A172 (cell line): ENCODE measurements at regions not wholly inside any gene's neighbourhood (a gene's known extent, or its start where the extent isn't known, plus 50 kb on each side); places are given as distances from the start of the nearest gene placed in this dataset.

Source experiments
- DNase-seq: peaks from one replicate; pipeline ENCODE4 v3.0.0-alpha.2; 2015; ENCODE audit warnings: low spot score

GRCh38 chr16:62913333-62913732 lies 877.1 kb upstream of the CDH8 start:
- DNase-seq = no peak

GRCh38 chr16:62909597-62909996 lies 873.4 kb upstream of the CDH8 start:
- DNase-seq = no peak

- DNase-seq = no peak
Observed at GRCh38 chr16:62907562-62907961, 871.3 kb upstream of the CDH8 start.

- no peak for DNase-seq
Observed at GRCh38 chr16:62903961-62904502, 867.8 kb upstream of the CDH8 start.

GRCh38 chr16:62899737-62900136 lies 863.5 kb upstream of the CDH8 start:
- no peak for DNase-seq

GRCh38 chr16:62889097-62889496 lies 852.9 kb upstream of the CDH8 start:
- DNase-seq = no peak

- no peak for DNase-seq
Observed at GRCh38 chr16:62883509-62883908, 847.3 kb upstream of the CDH8 start.

- DNase-seq = no peak
Observed at GRCh38 chr16:62882552-62883221, 846.4 kb upstream of the CDH8 start.

- DNase-seq = no peak
Observed at GRCh38 chr16:62876133-62876532, 839.9 kb upstream of the CDH8 start.

GRCh38 chr16:62872339-62872738 lies 836.1 kb upstream of the CDH8 start:
- no peak for DNase-seq

GRCh38 chr16:62870554-62870953 lies 834.3 kb upstream of the CDH8 start:
- no peak for DNase-seq

GRCh38 chr16:62869837-62870236 lies 833.6 kb upstream of the CDH8 start:
- no peak for DNase-seq

GRCh38 chr16:62863139-62863538 lies 826.9 kb upstream of the CDH8 start:
- DNase-seq = no peak

GRCh38 chr16:62853887-62854286 lies 817.6 kb upstream of the CDH8 start:
- no peak for DNase-seq

GRCh38 chr16:62846399-62847057 lies 810.3 kb upstream of the CDH8 start:
- DNase-seq = no peak

- DNase-seq = no peak
Observed at GRCh38 chr16:62832214-62832613, 796.0 kb upstream of the CDH8 start.

GRCh38 chr16:62831235-62831850 lies 795.1 kb upstream of the CDH8 start:
- DNase-seq = no peak

- DNase-seq = no peak
Observed at GRCh38 chr16:62829607-62830006, 793.4 kb upstream of the CDH8 start.

GRCh38 chr16:62829084-62829483 lies 792.8 kb upstream of the CDH8 start:
- DNase-seq = no peak

- DNase-seq = no peak
Observed at GRCh38 chr16:62821824-62822223, 785.6 kb upstream of the CDH8 start.

GRCh38 chr16:62816971-62817519 lies 780.8 kb upstream of the CDH8 start:
- no peak for DNase-seq

GRCh38 chr16:62814891-62815290 lies 778.7 kb upstream of the CDH8 start:
- no peak for DNase-seq
